WI38 (cell line): ENCODE measurements at regions not wholly inside any gene's neighbourhood (a gene's known extent, or its start where the extent isn't known, plus 50 kb on each side); places are given as distances from the start of the nearest gene placed in this dataset.

Experiments
- H3K4me3 ChIP-seq: 2 replicates; pipeline ENCODE4 v1.5.1; 2011; ENCODE audit warnings: low read depth, mild to moderate bottlenecking, control low read depth, low read length
- CTCF ChIP-seq: IDR thresholded peaks from 2 replicates; pipeline ENCODE4 v1.5.1; 2012; ENCODE audit warnings: low read depth, mild to moderate bottlenecking, control low read depth, low read length

GRCh38 chr4:180148737-180149136 lies 2094.5 kb upstream of the TENM3 start:
- no peak overlapping the region for H3K4me3 ChIP-seq
- no peak for TF ChIP-seq CTCF

DNA sequence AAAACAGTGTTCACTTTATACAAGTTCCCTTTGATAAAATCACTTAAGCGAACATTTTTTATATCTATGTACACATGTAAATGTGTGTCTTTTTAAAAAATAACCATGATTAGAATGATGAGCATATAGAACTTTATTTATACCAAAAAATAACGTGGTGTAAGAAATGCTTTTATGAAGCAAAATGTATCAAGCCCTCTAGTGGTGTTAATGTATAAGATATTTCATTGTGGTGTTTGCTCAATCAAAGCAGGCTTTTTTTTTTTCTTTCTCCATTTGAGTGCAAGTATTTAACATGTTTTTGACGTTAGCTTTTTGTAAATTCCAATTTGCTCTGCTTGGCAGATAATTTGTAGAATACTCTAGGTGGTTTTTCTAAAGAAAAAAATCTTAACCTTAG lies 2092.4 kb upstream of the TENM3 start:
- no peak for TF ChIP-seq CTCF
- H3K4me3 ChIP-seq = no peak overlapping the region

GRCh38 chr4:180152831-180153230 lies 2090.4 kb upstream of the TENM3 start:
- TF ChIP-seq CTCF = no peak
- H3K4me3 ChIP-seq = no peak overlapping the region

DNA sequence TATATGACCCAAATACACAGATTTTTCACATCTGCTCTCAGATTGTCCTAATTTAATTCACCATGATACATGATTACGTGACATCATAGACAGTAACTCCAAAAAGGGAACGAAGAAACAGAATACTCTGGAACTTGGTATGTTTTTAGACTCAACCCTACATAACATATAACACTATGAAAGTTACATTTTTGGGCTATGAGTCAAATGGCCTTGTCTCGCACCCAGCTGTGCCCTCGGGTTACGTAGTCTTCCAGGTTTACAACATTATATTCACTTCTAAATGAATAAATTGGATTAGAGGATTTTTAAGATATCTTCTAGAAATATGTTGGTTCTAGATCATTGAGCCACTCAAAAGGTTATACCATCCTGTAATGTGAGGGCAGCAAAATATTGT lies 2089.6 kb upstream of the TENM3 start:
- TF ChIP-seq CTCF = no peak

DNA sequence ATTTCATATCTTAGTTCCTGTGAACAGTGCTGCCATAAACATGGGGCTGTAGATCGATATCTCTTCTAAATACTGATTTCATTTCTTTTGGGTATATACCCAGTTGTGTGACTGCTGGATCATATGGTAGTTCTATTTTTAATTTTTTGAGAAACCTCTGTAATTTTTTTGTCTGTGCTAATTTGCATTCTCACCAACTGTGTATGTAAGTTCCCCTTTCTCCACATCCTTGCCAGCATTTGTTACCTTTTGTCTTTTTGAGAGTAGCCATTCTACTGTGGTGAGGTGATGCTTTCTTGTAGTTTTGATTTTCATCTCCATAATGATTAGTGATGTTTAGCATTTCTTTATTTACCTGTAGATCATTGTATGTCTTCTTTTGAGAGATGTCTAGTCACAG lies 2086.5 kb upstream of the TENM3 start:
- no peak for TF ChIP-seq CTCF

More for the DNA sequence above, 2089.6 kb upstream of the TENM3 start:
- no peak overlapping the region for H3K4me3 ChIP-seq

GRCh38 chr4:180160195-180160983 lies 2082.8 kb upstream of the TENM3 start:
- no peak for TF ChIP-seq CTCF

More for the DNA sequence above, 2086.5 kb upstream of the TENM3 start:
- no peak overlapping the region for H3K4me3 ChIP-seq

DNA sequence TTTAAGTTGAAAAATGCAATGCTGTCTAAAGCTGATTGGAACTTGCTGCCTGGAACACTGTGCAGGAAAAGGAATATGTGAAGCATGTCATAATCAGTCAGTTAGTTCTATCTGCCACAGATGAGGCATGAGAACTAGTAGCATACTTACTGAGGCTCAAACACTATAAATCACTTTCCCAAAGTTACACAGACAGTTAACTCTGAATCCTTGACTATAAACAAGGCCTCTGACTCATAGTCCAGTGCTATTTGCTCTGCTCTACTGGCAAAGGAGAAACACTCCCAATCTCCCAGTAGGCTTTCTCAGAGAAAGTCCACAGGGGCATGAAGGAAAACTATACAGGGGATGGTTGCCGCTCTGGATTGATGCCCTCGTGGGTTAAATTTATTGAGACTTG lies 2078.4 kb upstream of the TENM3 start:
- no peak overlapping the region for H3K4me3 ChIP-seq
- no peak for TF ChIP-seq CTCF

More at GRCh38 chr4:180160195-180160983, 2082.8 kb upstream of the TENM3 start:
- H3K4me3 ChIP-seq = no peak overlapping the region
